ENCODE measurements at regions not wholly inside any gene's neighbourhood (a gene's known extent, or its start where the extent isn't known, plus 50 kb on each side); places are given as distances from the start of the nearest gene placed in this dataset.

- DNase-seq (ENCODE audit: low read depth), result no peak
- no peak overlapping the region for H3K4me3 ChIP-seq (ENCODE audit: low read depth, low read length)
- TF ChIP-seq MYC (IDR thresholded peaks at IDR 0.05; ENCODE audit: low read depth, low read length), result no peak
These were observed 60.4 kb upstream of the GRPEL1 start for GRCh38 chr4:7128234-7128633.

GRCh38 chr4:7127576-7127975, 59.7 kb upstream of the GRPEL1 start:
- no peak for TF ChIP-seq MYC (IDR thresholded peaks at IDR 0.05; ENCODE audit: low read depth, low read length)
- no peak for TF ChIP-seq MAX (IDR thresholded peaks at IDR 0.05; ENCODE audit: low read depth, low read length)
- TF ChIP-seq CTCF (IDR thresholded peaks at IDR 0.05; ENCODE audit: low read depth, low read length), result no peak
- no peak for TF ChIP-seq POLR2A (IDR thresholded peaks at IDR 0.05; ENCODE audit: extremely low read depth, insufficient read length)
- no peak for DNase-seq (ENCODE audit: low read depth)
- no peak overlapping the region for H3K4me3 ChIP-seq (ENCODE audit: low read depth, low read length)

- no peak overlapping the region for H3K4me3 ChIP-seq (ENCODE audit: low read depth, low read length)
- TF ChIP-seq MYC (IDR thresholded peaks at IDR 0.05; ENCODE audit: low read depth, low read length) (no peak), CTCF (IDR thresholded peaks at IDR 0.05; ENCODE audit: low read depth, low read length) (no peak), POLR2A (IDR thresholded peaks at IDR 0.05; ENCODE audit: extremely low read depth, insufficient read length) (no peak), MAX (IDR thresholded peaks at IDR 0.05; ENCODE audit: low read depth, low read length) (no peak)
- no peak for DNase-seq (ENCODE audit: low read depth)
These were observed 59.1 kb upstream of the GRPEL1 start for GRCh38 chr4:7126981-7127380.

- TF ChIP-seq POLR2A (IDR thresholded peaks at IDR 0.05; ENCODE audit: extremely low read depth, insufficient read length) (no peak), MYC (IDR thresholded peaks at IDR 0.05; ENCODE audit: low read depth, low read length) (no peak), CTCF (IDR thresholded peaks at IDR 0.05; ENCODE audit: low read depth, low read length) (no peak), MAX (IDR thresholded peaks at IDR 0.05; ENCODE audit: low read depth, low read length) (no peak)
- no peak overlapping the region for H3K4me3 ChIP-seq (ENCODE audit: low read depth, low read length)
- DNase-seq (ENCODE audit: low read depth), result peak; percentile 51
These were observed 57.0 kb upstream of the GRPEL1 start for GRCh38 chr4:7124689-7125442.

GRCh38 chr4:7121866-7122653, 54.2 kb upstream of the GRPEL1 start:
- H3K4me3 ChIP-seq (ENCODE audit: low read depth, low read length), result no peak overlapping the region
- no peak for DNase-seq (ENCODE audit: low read depth)
- TF ChIP-seq POLR2A (IDR thresholded peaks at IDR 0.05; ENCODE audit: extremely low read depth, insufficient read length) (no peak), MYC (IDR thresholded peaks at IDR 0.05; ENCODE audit: low read depth, low read length) (no peak), CTCF (IDR thresholded peaks at IDR 0.05; ENCODE audit: low read depth, low read length) (no peak), MAX (IDR thresholded peaks at IDR 0.05; ENCODE audit: low read depth, low read length) (no peak)

GRCh38 chr4:7121174-7121573, 53.3 kb upstream of the GRPEL1 start:
- no peak for TF ChIP-seq POLR2A (IDR thresholded peaks at IDR 0.05; ENCODE audit: extremely low read depth, insufficient read length)
- no peak for DNase-seq (ENCODE audit: low read depth)
- H3K4me3 ChIP-seq (ENCODE audit: low read depth, low read length), result no peak overlapping the region

Data from NB4 (cell line).